Epithelial cell of esophagus (primary cell): ENCODE measurements at regions not wholly inside any gene's neighbourhood (a gene's known extent, or its start where the extent isn't known, plus 50 kb on each side); places are given as distances from the start of the nearest gene placed in this dataset.

Experiments
- DNase-seq: peaks from one replicate; pipeline ENCODE4 v3.0.0; 2010; ENCODE audit warnings: low read depth
- H3K4me3 ChIP-seq: 2 replicates; pipeline ENCODE4 v1.5.1; 2011; ENCODE audit warnings: mild to moderate bottlenecking, low read length, control low read depth
- CTCF ChIP-seq: IDR thresholded peaks from 2 replicates; pipeline ENCODE4 v1.5.1; 2011; ENCODE audit warnings: low read depth, mild to moderate bottlenecking, low read length, control low read depth, inconsistent platforms; ENCODE audit not compliant: insufficient read depth; ENCODE audit errors: missing control alignments

- no peak for DNase-seq
Observed at GRCh38 chr3:5295191-5295690, 107.7 kb downstream of the EDEM1 start.

GRCh38 chr3:5296362-5296761 lies 108.9 kb downstream of the EDEM1 start:
- DNase-seq: no peak
- no peak for TF ChIP-seq CTCF
- no peak overlapping the region for H3K4me3 ChIP-seq

More at GRCh38 chr3:5295191-5295690, 107.7 kb downstream of the EDEM1 start:
- TF ChIP-seq CTCF: no peak
- no peak overlapping the region for H3K4me3 ChIP-seq

GRCh38 chr3:5297895-5298294 lies 110.4 kb downstream of the EDEM1 start:
- no peak for DNase-seq
- no peak for TF ChIP-seq CTCF
- no peak overlapping the region for H3K4me3 ChIP-seq

DNA sequence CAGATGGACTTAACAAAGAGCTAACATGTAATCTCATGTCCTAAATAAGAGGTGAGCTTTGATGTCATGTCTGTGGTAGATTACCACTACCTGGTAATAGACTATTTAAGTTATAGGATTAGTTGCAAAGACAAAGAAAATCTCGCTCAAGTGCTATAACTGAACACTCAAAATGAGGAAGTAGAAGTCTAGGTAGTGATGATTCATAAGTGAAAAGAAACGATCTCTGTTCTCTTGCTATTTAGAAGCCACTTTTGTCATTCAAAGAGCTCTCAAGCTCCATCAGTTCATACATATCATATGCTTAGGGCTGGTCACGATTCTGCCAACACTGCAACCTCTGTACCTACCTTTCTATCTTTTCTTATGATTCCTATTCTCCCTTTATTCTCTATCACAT lies 110.9 kb downstream of the EDEM1 start:
- no peak for TF ChIP-seq CTCF
- peak; percentile 9 for DNase-seq
- no peak overlapping the region for H3K4me3 ChIP-seq

- no peak for DNase-seq
- no peak for TF ChIP-seq CTCF
- H3K4me3 ChIP-seq: no peak overlapping the region
Observed at GRCh38 chr3:5299161-5299560, 111.7 kb downstream of the EDEM1 start.

DNA sequence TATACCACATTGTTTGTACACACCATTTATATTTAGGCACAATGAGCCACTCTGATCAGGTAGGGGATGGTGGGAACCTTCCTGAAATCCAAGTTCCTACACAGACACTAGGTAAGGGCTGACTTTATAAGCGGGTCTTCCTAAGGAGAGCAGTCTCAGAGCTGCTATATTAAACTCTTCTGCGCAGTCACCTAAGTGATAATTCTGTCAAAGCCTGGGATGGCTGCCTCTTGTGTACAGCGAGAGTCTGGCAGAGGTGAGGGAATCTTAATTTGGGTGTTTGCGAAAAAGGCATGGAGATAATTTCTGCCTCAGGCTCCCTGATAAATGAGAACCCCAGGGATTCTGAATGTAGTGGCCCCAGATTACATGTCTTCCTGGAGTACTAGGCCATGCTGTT lies 113.1 kb downstream of the EDEM1 start:
- TF ChIP-seq CTCF: no peak

GRCh38 chr3:5301651-5302297 lies 114.3 kb downstream of the EDEM1 start:
- peak; percentile 15 for DNase-seq
- no peak for TF ChIP-seq CTCF

More for the DNA sequence above, 113.1 kb downstream of the EDEM1 start:
- no peak for DNase-seq
- H3K4me3 ChIP-seq: no peak overlapping the region

More at GRCh38 chr3:5301651-5302297, 114.3 kb downstream of the EDEM1 start:
- no peak overlapping the region for H3K4me3 ChIP-seq
